Heart left ventricle (tissue), 16 donors: ENCODE measurements at regions not wholly inside any gene's neighbourhood (a gene's known extent, or its start where the extent isn't known, plus 50 kb on each side); places are given as distances from the start of the nearest gene placed in this dataset.
A peak's percentile ranks its signal among the peaks of the same experiment; 100 is the strongest.

Experiments
- ATAC-seq, 4 donors: fragments of 200-7000 bp; cut with Tn5 transposase; one replicate each; pipeline ENCODE4 v1.9.1; 2020 to 2022; ENCODE audit warnings: moderate library complexity in 4 of 4, mild to moderate bottlenecking in 3 of 4, moderate number of reproducible peaks in 1 of 4
- DNase-seq, 5 donors: peaks; one replicate each; pipeline ENCODE4 v3.0.0-alpha.2; 2020
- H3K27ac ChIP-seq, 12 donors: fragments of 200-600 bp; sonication (generic) in 4 of 12; one replicate each; pipeline versions ENCODE4 v1.5.0 to v1.8.0; 2016 to 2022; ENCODE audit warnings: mild to moderate bottlenecking in 2 of 12
- H3K27me3 ChIP-seq, 9 donors: fragments of 200-600 bp; sonication (generic) in 2 of 9; one replicate each; pipeline versions ENCODE4 v1.5.1 to v1.8.0; 2016 to 2022; ENCODE audit warnings: mild to moderate bottlenecking in 3 of 9
- H3K36me3 ChIP-seq, 9 donors: fragments of 200-600 bp; sonication (generic) in 2 of 9; one replicate each; pipeline versions ENCODE4 v1.5.0 to v1.8.0; 2018 to 2022; ENCODE audit warnings: mild to moderate bottlenecking in 2 of 9
- H3K4me1 ChIP-seq, 12 donors: fragments of 200-600 bp; sonication (generic) in 4 of 12; one replicate each; pipeline versions ENCODE4 v1.5.0 to v1.8.0; 2016 to 2022; ENCODE audit warnings: mild to moderate bottlenecking in 3 of 12
- H3K4me3 ChIP-seq, 12 donors: fragments of 200-600 bp; sonication (generic) in 4 of 12; one replicate each; pipeline versions ENCODE4 v1.5.0 to v1.8.0; 2017 to 2022; ENCODE audit warnings: mild to moderate bottlenecking in 9 of 12, moderate library complexity in 4 of 12
- H3K9me3 ChIP-seq, 12 donors: fragments of 200-600 bp; sonication (generic) in 4 of 12; one replicate each; pipeline versions ENCODE4 v1.5.0 to v1.8.0; 2016 to 2022; ENCODE audit warnings: mild to moderate bottlenecking in 1 of 12
- CTCF ChIP-seq, 12 donors: fragments of 200-600 bp; sonication (generic) in 4 of 12; IDR thresholded peaks; one replicate each; pipeline versions ENCODE4 v1.5.0 to v1.8.0; 2018 to 2022; ENCODE audit warnings: antibody characterized with exemption in 12 of 12, mild to moderate bottlenecking in 5 of 12
- POLR2A ChIP-seq, 2 donors: fragments of 450-650 bp; IDR thresholded peaks; one replicate each; pipeline ENCODE4 v1.6.1; 2017; ENCODE audit warnings: antibody characterized with exemption in 2 of 2, mild to moderate bottlenecking in 2 of 2, moderate library complexity in 2 of 2
- WGBS, 4 donors: extraction: QIAGEN DNeasy Blood & Tissue Kit in 2 of 4; methylation state at CpG; one replicate each; pipeline versions ENCODE4 v1.1.5 to v1.1.7; 2013 to 2018; 5-methylcytosine and 5-hydroxymethylcytosine counted together
- intact Hi-C, 10 donors: fragments of 100-400 bp; cut with DNase I; formaldehyde crosslinking; loops; one replicate each; pipeline versions ENCODE4 v1.11.1 to v1.14.2; 2022
- donor health status: ischemic (EF 13 %, LVEDD 7.1; RV severe dilation, severe dysfunction).
- donor health status: healthy with polysubstance abuse.
- donor health status: DM: no; HTN: yes; CAD: no.
- donor health status: DM: no; HTN: no; CAD: no.
- donor health status: ischemic (EF 25% LVEDD 6.9; RV normal size, moderate dysfunction).
- donor health status: ischemic (EF 25% LVEDD 5.7; RV mildly dilated, moderate dysfunction).
- donor health status: healthy.
- donor health status: DM: yes; HTN: yes; CAD: no.
- donor health status: ischemic (EF 35%, LVEDD 5.7; RV mildly dilated, moderate dysfunction).
- donor health status: nonischemic (EF 11% LVEDD 7.7; RV severe dilation, severe dysfunction).
- donor health status: DM: yes; HTN: yes; CAD: no.
- donor health status: PGD.
- donor health status: ischemic (EF 29% LVEDD 5.4; RV normal size, mild dysfunction).
- donor health status: nonischemic (EF 23%, LVEDD 6.1; RV moderate dilation, normal function).

GRCh38 chr11:121241343-121242211 lies 51.0 kb upstream of the SC5D start:
- intact Hi-C loops = no loop called here

More at GRCh38 chr11:121241343-121242211, 51.0 kb upstream of the SC5D start:
- Histone ChIP-seq H3K27ac (peak overlapping the region in 1 of 12 donors; percentile 26), H3K36me3 (no peaks in the 10 kb centered on the region), H3K4me3 (no peak overlapping the region), H3K9me3 (no peaks in the 10 kb centered on the region), H3K4me1 (peaks cover 0 to 11% (median 0%) of the 10 kb centered on the region in 12 donors), H3K27me3 (peaks cover 0 to 4% (median 0%) of the 10 kb centered on the region in 9 donors)
- no peak for TF ChIP-seq CTCF (IDR thresholded peaks at IDR 0.05)
- no peak for TF ChIP-seq POLR2A (IDR thresholded peaks at IDR 0.05)
- 63 to 71% (median 67%) methylated on average over 2 to 12 of the region's 12 CpGs for WGBS, 4 donors
- ATAC-seq = peak in 3 of 4 donors; percentile 8 to 50 (median 10)
- DNase-seq = no peak
